H1 (cell line): ENCODE measurements at regions not wholly inside any gene's neighbourhood (a gene's known extent, or its start where the extent isn't known, plus 50 kb on each side); places are given as distances from the start of the nearest gene placed in this dataset.

ENCODE experiments used
- CTCF ChIA-PET: fragments of 300-600 bp; sonication (Branson Sonifier 250); formaldehyde crosslinking; loops from one replicate; lab custom pipeline; 2021; ENCODE audit not compliant: partially characterized antibody; lab: Charles Lee
- POLR2A ChIA-PET: fragments of 300-600 bp; sonication (Branson Sonifier 250); formaldehyde crosslinking; loops from one replicate; lab custom pipeline; 2021; ENCODE audit warnings: inconsistent platforms; ENCODE audit not compliant: partially characterized antibody; lab: Charles Lee
- DNase-seq, 2 experiments: peaks; one replicate each; pipeline versions ENCODE4 v3.0.0 to v3.0.0-alpha.2; 2010 to 2022; ENCODE audit warnings: low spot score in 2 of 2, low read depth in 1 of 2, mixed read lengths in 1 of 2
- FAIRE-seq: peaks from 2 replicates; lab custom pipeline; 2011; peaks lifted over from hg19 to GRCh38; lab: Jason Lieb, UNC
- H2AFZ ChIP-seq: 2 replicates; pipeline ENCODE4 v1.8.1; 2012; ENCODE audit warnings: low read length, inconsistent platforms
- H2AK5ac ChIP-seq: 2 replicates; pipeline ENCODE4 v1.6.1; 2013; ENCODE audit warnings: low read depth, low read length
- H2BK120ac ChIP-seq: replicated peaks from 2 replicates; pipeline ENCODE3; 2013; ENCODE audit warnings: low read depth, low read length, inconsistent platforms
- H2BK12ac ChIP-seq: 2 replicates; pipeline ENCODE4 v1.6.1; 2013; ENCODE audit warnings: low read depth, low read length
- H2BK15ac ChIP-seq: 2 replicates; pipeline ENCODE4 v1.6.1; 2013; ENCODE audit warnings: low read length
- H2BK20ac ChIP-seq: 2 replicates; pipeline ENCODE4 v1.6.1; 2013; ENCODE audit warnings: low read length
- H2BK5ac ChIP-seq: 2 replicates; pipeline ENCODE4 v1.6.1; 2013; ENCODE audit warnings: low read depth, low read length
- H3K14ac ChIP-seq: 2 replicates; pipeline ENCODE4 v1.6.1; 2013; ENCODE audit warnings: inconsistent platforms; ENCODE audit not compliant: insufficient read length
- H3K18ac ChIP-seq: 2 replicates; pipeline ENCODE4 v1.6.1; 2013; ENCODE audit warnings: low read length; ENCODE audit errors: extremely low read depth
- H3K23ac ChIP-seq: 2 replicates; pipeline ENCODE4 v1.6.1; 2013; ENCODE audit warnings: inconsistent platforms; ENCODE audit not compliant: insufficient read length
- H3K23me2 ChIP-seq: 2 replicates; pipeline ENCODE4 v1.6.1; 2013; ENCODE audit warnings: low read depth, low read length
- H3K27ac ChIP-seq: 2 replicates; pipeline ENCODE4 v1.6.1; 2011; ENCODE audit warnings: low read depth, low read length, inconsistent platforms
- H3K27me3 ChIP-seq, 4 experiments: replicated peaks in 1 of 4; 1 replicate in 1 of 4; 2 replicates in 3 of 4; pipeline versions ENCODE4 v1.6.1 to v1.8.1; 2011 to 2013; ENCODE audit warnings: low read length in 3 of 4, mild to moderate bottlenecking in 3 of 4, inconsistent platforms in 2 of 4, mixed read lengths in 2 of 4, moderate library complexity in 1 of 4; ENCODE audit not compliant: control insufficient read depth in 3 of 4, insufficient read depth in 3 of 4; ENCODE audit errors: extremely low read depth in 1 of 4
- H3K36me3 ChIP-seq, 4 experiments: 2 replicates each; pipeline versions ENCODE4 v1.6.1 to v1.8.1; 2011 to 2013; ENCODE audit warnings: mild to moderate bottlenecking in 4 of 4, low read length in 3 of 4, moderate library complexity in 2 of 4, control low read depth in 1 of 4, inconsistent platforms in 1 of 4; ENCODE audit not compliant: insufficient read depth in 4 of 4, control insufficient read depth in 2 of 4
- H3K4ac ChIP-seq: replicated peaks from 2 replicates; pipeline ENCODE3; 2013; ENCODE audit warnings: low read length, low read depth, mixed read lengths, inconsistent platforms; ENCODE audit not compliant: insufficient read length
- H3K4me1 ChIP-seq, 4 experiments: replicated peaks in 1 of 4; 1 replicate in 1 of 4; 2 replicates in 3 of 4; pipeline versions ENCODE4 v1.6.1 to v1.8.1; 2011 to 2013; ENCODE audit warnings: low read length in 3 of 4, inconsistent platforms in 2 of 4, mixed read lengths in 1 of 4; ENCODE audit not compliant: insufficient read depth in 4 of 4, control insufficient read depth in 3 of 4
- H3K4me2 ChIP-seq, 2 experiments: 2 replicates each; pipeline versions ENCODE4 v1.6.1 to v1.8.1; 2011 to 2013; ENCODE audit warnings: low read depth in 2 of 2, low read length in 2 of 2, control low read depth in 1 of 2, inconsistent platforms in 1 of 2, mild to moderate bottlenecking in 1 of 2; ENCODE audit not compliant: insufficient read depth in 1 of 2
- H3K4me3 ChIP-seq, 4 experiments: fragments of 200-600, 300-600 bp in 1 of 4; sonication (generic), shearing (Covaris generic), sonication (Bioruptor Twin) in 1 of 4; 2 replicates each; pipeline versions ENCODE4 v1.5.1 to v1.8.1; 2011 to 2016; ENCODE audit warnings: low read length in 4 of 4, low read depth in 3 of 4, control low read depth in 2 of 4, inconsistent platforms in 2 of 4, mild to moderate bottlenecking in 2 of 4, mixed read lengths in 1 of 4, moderate library complexity in 1 of 4; ENCODE audit not compliant: insufficient read depth in 2 of 4; ENCODE audit errors: extremely low read depth in 1 of 4
- H3K56ac ChIP-seq: replicated peaks from 2 replicates; pipeline ENCODE3; 2013; ENCODE audit warnings: low read depth, mild to moderate bottlenecking, mixed read lengths, low read length, inconsistent platforms; ENCODE audit not compliant: insufficient read length
- H3K79me1 ChIP-seq: 2 replicates; pipeline ENCODE4 v1.6.1; 2013; ENCODE audit warnings: low read depth, low read length, control low read depth
- H3K79me2 ChIP-seq, 2 experiments: 2 replicates each; pipeline versions ENCODE4 v1.6.1 to v1.8.1; 2012 to 2013; ENCODE audit warnings: low read length in 2 of 2, mild to moderate bottlenecking in 2 of 2, inconsistent platforms in 1 of 2; ENCODE audit not compliant: insufficient read depth in 2 of 2, control insufficient read depth in 1 of 2
- H3K9ac ChIP-seq, 4 experiments: replicated peaks in 1 of 4; 1 replicate in 1 of 4; 2 replicates in 3 of 4; pipeline versions ENCODE4 v1.6.1 to v1.8.1; 2011 to 2013; ENCODE audit warnings: low read depth in 3 of 4, low read length in 3 of 4, control low read depth in 2 of 4, mild to moderate bottlenecking in 2 of 4, moderate library complexity in 2 of 4, inconsistent platforms in 1 of 4; ENCODE audit errors: extremely low read depth in 1 of 4
- H3K9me3 ChIP-seq, 2 experiments: 2 replicates each; pipeline versions ENCODE4 v1.6.1 to v1.8.1; 2012 to 2013; ENCODE audit warnings: mild to moderate bottlenecking in 2 of 2, moderate library complexity in 2 of 2, control low read depth in 1 of 2, inconsistent platforms in 1 of 2, low read depth in 1 of 2, low read length in 1 of 2, mixed read lengths in 1 of 2; ENCODE audit not compliant: insufficient read depth in 2 of 2
- H4K20me1 ChIP-seq, 2 experiments: replicated peaks in 1 of 2; 2 replicates each; pipeline versions ENCODE3 to v1.8.1; 2011 to 2013; ENCODE audit warnings: inconsistent platforms in 2 of 2, low read length in 2 of 2, mild to moderate bottlenecking in 1 of 2; ENCODE audit not compliant: insufficient read depth in 2 of 2, control insufficient read depth in 1 of 2
- H4K5ac ChIP-seq: 2 replicates; pipeline ENCODE4 v1.6.1; 2013; ENCODE audit warnings: low read length, low read depth, mixed read lengths, inconsistent platforms; ENCODE audit not compliant: insufficient read length
- H4K8ac ChIP-seq: 2 replicates; pipeline ENCODE4 v1.8.0; 2013; ENCODE audit warnings: mild to moderate bottlenecking, moderate library complexity, low read length, inconsistent platforms; ENCODE audit not compliant: insufficient read depth; ENCODE audit errors: extremely low read depth
- H4K91ac ChIP-seq: replicated peaks from 2 replicates; pipeline ENCODE3; 2013; ENCODE audit warnings: low read length, mixed read lengths, inconsistent platforms; ENCODE audit not compliant: insufficient read length
- ATF2 ChIP-seq: IDR thresholded peaks from 2 replicates; pipeline ENCODE4 v1.6.1; 2012; ENCODE audit warnings: low read length, inconsistent platforms
- CHD1 ChIP-seq: IDR thresholded peaks from 2 replicates; pipeline ENCODE4 v1.6.1; 2012; ENCODE audit warnings: low read depth, low read length, improper control_type of control experiment
- CTBP2 ChIP-seq: IDR thresholded peaks from 2 replicates; pipeline ENCODE4 v1.7.0; 2011; ENCODE audit warnings: borderline replicate concordance, mild to moderate bottlenecking, moderate library complexity, mixed read lengths, low read length; ENCODE audit not compliant: insufficient read depth, insufficient read length
- E2F6 ChIP-seq: IDR thresholded peaks from 2 replicates; pipeline ENCODE4 v1.6.1; 2012; ENCODE audit warnings: inconsistent platforms
- GTF2F1 ChIP-seq: IDR thresholded peaks from 2 replicates; pipeline ENCODE4 v1.6.1; 2012; ENCODE audit warnings: low read depth, low read length, improper control_type of control experiment, borderline replicate concordance
- JUN ChIP-seq: IDR thresholded peaks from 2 replicates; pipeline ENCODE4 v1.6.1; 2011; ENCODE audit warnings: low read depth, mild to moderate bottlenecking, improper control_type of control experiment, low read length
- KDM1A ChIP-seq: fragments of 200-600, 300-600 bp; sonication (generic); IDR thresholded peaks from 2 replicates; pipeline ENCODE4 v1.7.1; 2016; ENCODE audit warnings: mild to moderate bottlenecking, low read length, borderline replicate concordance
- RAD21 ChIP-seq, 2 experiments: IDR thresholded peaks in 1 of 2; conservative IDR thresholded peaks in 1 of 2; 2 replicates each; pipeline ENCODE4 v1.6.1; 2011; ENCODE audit warnings: low read depth in 2 of 2, low read length in 2 of 2, improper control_type of control experiment in 1 of 2, inconsistent platforms in 1 of 2, mild to moderate bottlenecking in 1 of 2, moderate library complexity in 1 of 2
- SIX5 ChIP-seq: IDR thresholded peaks from 2 replicates; pipeline ENCODE4 v1.6.1; 2011; ENCODE audit warnings: mild to moderate bottlenecking, low read depth, low read length
- SP1 ChIP-seq: IDR thresholded peaks from 2 replicates; pipeline ENCODE4 v1.6.1; 2011; ENCODE audit warnings: low read depth, low read length
- TAF1 ChIP-seq: IDR thresholded peaks from 2 replicates; pipeline ENCODE4 v1.6.1; 2011; ENCODE audit warnings: mild to moderate bottlenecking, low read depth, low read length
- TBP ChIP-seq: IDR thresholded peaks from 2 replicates; pipeline ENCODE4 v1.6.1; 2011; ENCODE audit warnings: low read depth, low read length, improper control_type of control experiment
- TEAD4 ChIP-seq: IDR thresholded peaks from 2 replicates; pipeline ENCODE4 v1.6.1; 2012; ENCODE audit warnings: low read depth, low read length, inconsistent platforms, mixed read lengths

- Histone ChIP-seq H3K27ac (no peak overlapping the region), H3K9ac (no peak overlapping the region), H2AFZ (no peak overlapping the region), H4K20me1 (no peaks in the 10 kb centered on the region), H2BK120ac (no peak overlapping the region), H3K23me2 (peaks cover 2% of the 10 kb centered on the region; the same call in 1 of the 2 replicates), H4K8ac (no peak overlapping the region), H3K79me1 (no peaks in the 10 kb centered on the region), H2BK20ac (no peak overlapping the region), H3K4me1 (no peaks in the 10 kb centered on the region), H3K27me3 (no peaks in the 10 kb centered on the region), H3K9me3 (peaks cover 10% of the 10 kb centered on the region in 2 experiments; a peak in 3 of 4 replicates), H3K23ac (no peak overlapping the region), H3K4ac (no peak overlapping the region), H4K91ac (no peak overlapping the region), H3K36me3 (no peaks in the 10 kb centered on the region), H3K4me2 (no peak overlapping the region), H2AK5ac (no peak overlapping the region), H2BK15ac (no peak overlapping the region), H3K14ac (no peak overlapping the region), H3K79me2 (no peaks in the 10 kb centered on the region), H3K56ac (no peak overlapping the region), H2BK12ac (no peak overlapping the region), H3K4me3 (no peak overlapping the region), H3K18ac (no peak overlapping the region), H4K5ac (no peak overlapping the region), H2BK5ac (no peak overlapping the region)
- FAIRE-seq (no peak), DNase-seq (no peak)
- ChIA-PET POLR2A (interaction anchor here (0.6 kb wide), 1 partner anchor 10 kb away, joined by 3 read pairs; no protein-coding TSS in a partner anchor), CTCF (interaction anchor here (0.6 to 1.3 kb wide), 2 partner anchors 33 to 239 kb away, joined by 3 read pairs; no protein-coding TSS in a partner anchor)
- no peak for TF ChIP-seq SIX5
- TF ChIP-seq E2F6, result no peak
- no peak for TF ChIP-seq JUN
- TF ChIP-seq RAD21 (IDR thresholded peaks at IDR 0.05 in 1 of 2, conservative IDR thresholded peaks at IDR 0.05 in 1 of 2; ENCODE audit: low read depth in 2 of 2, low read length in 2 of 2), result no peak
- no peak for TF ChIP-seq TBP
- no peak for TF ChIP-seq TEAD4
- no peak for TF ChIP-seq ATF2
- TF ChIP-seq SP1, result no peak
- TF ChIP-seq TAF1, result no peak
- no peak for TF ChIP-seq CHD1
- no peak for TF ChIP-seq KDM1A
- no peak for TF ChIP-seq CTBP2
- no peak for TF ChIP-seq GTF2F1
Measured at GRCh38 chr18:25443776-25444175, 91.8 kb upstream of the ZNF521 start.
